Mesendoderm (in vitro differentiated cells): ENCODE measurements at regions not wholly inside any gene's neighbourhood (a gene's known extent, or its start where the extent isn't known, plus 50 kb on each side); places are given as distances from the start of the nearest gene placed in this dataset.

Source experiments
- DNase-seq: peaks from one replicate; pipeline ENCODE4 v3.0.0; 2013
- H2AK5ac ChIP-seq: 2 replicates; pipeline ENCODE4 v1.6.1; 2013; ENCODE audit warnings: low read length, inconsistent platforms
- H2BK120ac ChIP-seq: 2 replicates; pipeline ENCODE4 v1.6.1; 2013; ENCODE audit warnings: low read depth, mild to moderate bottlenecking, low read length, moderate library complexity, mixed read lengths
- H2BK15ac ChIP-seq: replicated peaks from 2 replicates; pipeline ENCODE4 v1.6.1; 2013; ENCODE audit warnings: low read depth, mild to moderate bottlenecking, moderate library complexity
- H2BK5ac ChIP-seq: 2 replicates; pipeline ENCODE4 v1.6.1; 2013; ENCODE audit warnings: low read length, inconsistent platforms
- H3K18ac ChIP-seq: 2 replicates; pipeline ENCODE4 v1.6.1; 2013; ENCODE audit warnings: mild to moderate bottlenecking, low read length, mixed read lengths
- H3K23ac ChIP-seq: one replicate; pipeline ENCODE4 v1.6.1; 2013; ENCODE audit warnings: low read length
- H3K27ac ChIP-seq: 2 replicates; pipeline ENCODE4 v1.5.1; 2013; ENCODE audit warnings: low read depth, mild to moderate bottlenecking, inconsistent platforms, low read length, moderate library complexity
- H3K27me3 ChIP-seq: 2 replicates; pipeline ENCODE4 v1.6.1; 2013; ENCODE audit warnings: low read length, control low read depth, mild to moderate bottlenecking, inconsistent platforms; ENCODE audit not compliant: insufficient read depth, poor library complexity
- H3K36me3 ChIP-seq: 2 replicates; pipeline ENCODE4 v1.6.1; 2013; ENCODE audit warnings: low read length, inconsistent platforms; ENCODE audit not compliant: control insufficient read depth, insufficient read depth
- H3K4ac ChIP-seq: one replicate; pipeline ENCODE4 v1.6.1; 2013; ENCODE audit warnings: low read depth, mild to moderate bottlenecking, low read length, moderate library complexity
- H3K4me1 ChIP-seq: 2 replicates; pipeline ENCODE4 v1.6.1; 2013; ENCODE audit warnings: low read depth, low read length, inconsistent platforms; ENCODE audit not compliant: control insufficient read depth
- H3K4me2 ChIP-seq: 2 replicates; pipeline ENCODE4 v1.6.1; 2013; ENCODE audit warnings: low read length
- H3K4me3 ChIP-seq: 2 replicates; pipeline ENCODE4 v1.5.1; 2013; ENCODE audit warnings: mild to moderate bottlenecking, low read length
- H3K56ac ChIP-seq: one replicate; pipeline ENCODE4 v1.6.1; 2013; ENCODE audit warnings: low read length
- H3K79me1 ChIP-seq: 2 replicates; pipeline ENCODE4 v1.6.1; 2013; ENCODE audit warnings: low read length, inconsistent platforms
- H3K79me2 ChIP-seq: 2 replicates; pipeline ENCODE4 v1.6.1; 2013; ENCODE audit warnings: mild to moderate bottlenecking, low read length; ENCODE audit not compliant: control insufficient read depth, insufficient read depth
- H3K9ac ChIP-seq: 2 replicates; pipeline ENCODE4 v1.6.1; 2013; ENCODE audit warnings: low read length, inconsistent platforms
- H4K5ac ChIP-seq: one replicate; pipeline ENCODE4 v1.6.1; 2013; ENCODE audit warnings: low read length
- H4K8ac ChIP-seq: one replicate; pipeline ENCODE4 v1.6.1; 2013; ENCODE audit warnings: low read depth, mild to moderate bottlenecking, control low read depth, low read length, moderate library complexity
- WGBS: extraction: QIAGEN DNeasy Blood & Tissue Kit; methylation state at CpG from one replicate; pipeline ENCODE4 v1.1.7; 2013; ENCODE audit warnings: low lambda C conversion rate, missing lambda C conversion rate; ENCODE audit not compliant: insufficient coverage; ENCODE audit errors: extremely low coverage; 5-methylcytosine and 5-hydroxymethylcytosine counted together

- Histone ChIP-seq H3K18ac (no peak overlapping the region), H3K4ac (no peak overlapping the region)
These were observed 533.9 kb downstream of the TLR4 start for GRCh38 chr9:118238139-118238538.

GRCh38 chr9:118252027-118252426, 547.8 kb downstream of the TLR4 start:
- Histone ChIP-seq H3K23ac (no peak overlapping the region), H3K36me3 (no peaks in the 10 kb centered on the region), H3K79me2 (no peaks in the 10 kb centered on the region), H3K27me3 (no peaks in the 10 kb centered on the region), H3K79me1 (no peaks in the 10 kb centered on the region), H2BK5ac (no peak overlapping the region), H3K4ac (no peak overlapping the region), H3K4me3 (no peak overlapping the region), H3K4me1 (no peaks in the 10 kb centered on the region), H3K56ac (no peak overlapping the region), H4K5ac (no peak overlapping the region), H2BK120ac (no peak overlapping the region), H3K9ac (no peak overlapping the region), H3K4me2 (no peak overlapping the region), H3K27ac (no peak overlapping the region), H3K18ac (no peak overlapping the region), H4K8ac (no peak overlapping the region), H2BK15ac (no peak overlapping the region), H2AK5ac (no peak overlapping the region)
- no CpG with 5 or more reads among the region's 2 CpGs for WGBS
- DNase-seq, result no peak

More at GRCh38 chr9:118238139-118238538, 533.9 kb downstream of the TLR4 start:
- Histone ChIP-seq H3K23ac (no peak overlapping the region), H3K79me2 (no peaks in the 10 kb centered on the region), H3K27me3 (no peaks in the 10 kb centered on the region), H3K27ac (no peak overlapping the region), H3K56ac (no peak overlapping the region), H3K4me3 (no peak overlapping the region), H2BK5ac (no peak overlapping the region), H2BK15ac (no peak overlapping the region), H3K36me3 (no peaks in the 10 kb centered on the region), H3K79me1 (no peaks in the 10 kb centered on the region), H2AK5ac (no peak overlapping the region), H3K4me1 (no peaks in the 10 kb centered on the region), H3K9ac (no peak overlapping the region), H4K8ac (no peak overlapping the region), H4K5ac (no peak overlapping the region), H2BK120ac (no peak overlapping the region), H3K4me2 (no peak overlapping the region)
- DNase-seq, result no peak

DNA sequence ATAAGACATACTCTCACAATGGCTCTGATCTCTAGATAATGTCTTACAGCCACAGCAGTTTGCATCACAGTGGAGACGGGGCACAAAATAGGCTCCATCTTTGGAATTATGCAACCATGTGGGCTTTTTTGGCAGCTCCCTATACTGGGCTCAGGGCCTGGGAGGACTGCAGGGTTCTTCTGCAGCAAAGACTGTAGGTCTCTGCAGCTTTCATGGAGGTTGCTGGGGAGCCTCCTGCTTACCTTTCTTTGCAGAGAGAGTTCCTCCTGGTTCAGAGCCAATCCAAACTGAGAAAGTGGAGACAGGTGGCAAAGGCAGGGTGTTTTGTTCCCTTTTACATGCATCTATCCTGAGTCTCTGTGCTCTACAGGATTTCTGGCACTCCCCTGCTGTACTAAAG, 558.0 kb downstream of the TLR4 start:
- no CpG with 5 or more reads among the region's 1 CpG for WGBS
- Histone ChIP-seq H3K56ac (no peak overlapping the region), H4K5ac (no peak overlapping the region), H2BK5ac (no peak overlapping the region), H3K4ac (no peak overlapping the region), H4K8ac (no peak overlapping the region), H2BK15ac (no peak overlapping the region), H3K79me2 (no peaks in the 10 kb centered on the region), H3K79me1 (no peaks in the 10 kb centered on the region), H3K4me3 (no peak overlapping the region), H3K27me3 (no peaks in the 10 kb centered on the region), H3K18ac (no peak overlapping the region), H2AK5ac (no peak overlapping the region), H3K4me1 (no peaks in the 10 kb centered on the region), H3K4me2 (no peak overlapping the region), H3K27ac (no peak overlapping the region), H3K9ac (no peak overlapping the region), H2BK120ac (no peak overlapping the region), H3K36me3 (no peaks in the 10 kb centered on the region), H3K23ac (no peak overlapping the region)
- DNase-seq, result no peak

GRCh38 chr9:118263949-118264348, 559.7 kb downstream of the TLR4 start:
- Histone ChIP-seq H3K4me1 (no peaks in the 10 kb centered on the region), H2BK120ac (no peak overlapping the region), H3K27me3 (no peaks in the 10 kb centered on the region), H3K36me3 (no peaks in the 10 kb centered on the region), H3K79me2 (no peaks in the 10 kb centered on the region), H3K27ac (no peak overlapping the region), H3K4me3 (no peak overlapping the region), H3K18ac (no peak overlapping the region), H3K9ac (no peak overlapping the region), H2BK15ac (no peak overlapping the region), H2AK5ac (no peak overlapping the region), H3K79me1 (no peaks in the 10 kb centered on the region), H2BK5ac (no peak overlapping the region), H3K4ac (no peak overlapping the region), H3K56ac (no peak overlapping the region), H4K5ac (no peak overlapping the region), H3K23ac (no peak overlapping the region), H3K4me2 (no peak overlapping the region), H4K8ac (no peak overlapping the region)
- DNase-seq, result peak; percentile 12

GRCh38 chr9:118268046-118268445, 563.8 kb downstream of the TLR4 start:
- no peaks in the 10 kb centered on the region for H3K27me3 ChIP-seq
- no peak overlapping the region for H3K18ac ChIP-seq
- no peak for DNase-seq
- H2AK5ac ChIP-seq, result no peak overlapping the region
- H3K79me1 ChIP-seq, result no peaks in the 10 kb centered on the region
- no peaks in the 10 kb centered on the region for H3K79me2 ChIP-seq
- no CpG with 5 or more reads among the region's 6 CpGs for whole genome bisulfite sequencing
- no peak overlapping the region for H3K4me3 ChIP-seq
- no peak overlapping the region for H2BK15ac ChIP-seq
- no peak overlapping the region for H3K23ac ChIP-seq
- no peak overlapping the region for H3K4ac ChIP-seq
- H3K4me1 ChIP-seq, result no peaks in the 10 kb centered on the region
- no peak overlapping the region for H4K5ac ChIP-seq
- no peak overlapping the region for H3K56ac ChIP-seq
- no peak overlapping the region for H4K8ac ChIP-seq
- no peak overlapping the region for H3K9ac ChIP-seq
- H3K4me2 ChIP-seq, result no peak overlapping the region
- H2BK120ac ChIP-seq, result no peak overlapping the region
- H3K27ac ChIP-seq, result no peak overlapping the region
- H2BK5ac ChIP-seq, result no peak overlapping the region
- no peaks in the 10 kb centered on the region for H3K36me3 ChIP-seq

DNA sequence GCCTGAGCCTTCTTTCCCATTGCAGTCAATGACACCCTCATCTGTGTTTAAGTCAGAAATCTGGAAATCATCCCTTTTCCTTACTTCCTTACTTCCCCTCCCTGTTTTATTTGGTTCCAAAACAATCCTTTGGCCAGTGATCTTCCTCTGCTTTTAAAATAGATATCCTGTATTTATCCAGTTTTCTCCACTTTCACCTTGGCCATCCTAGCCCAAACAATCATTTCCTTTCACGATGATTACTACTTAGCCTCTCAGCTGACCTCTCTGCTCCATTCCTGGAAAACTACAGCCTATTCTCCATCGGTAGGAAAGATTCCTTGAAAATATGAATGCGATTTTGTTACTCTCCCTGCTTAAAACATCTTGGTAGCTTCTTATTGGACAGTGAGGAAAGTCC, 565.4 kb downstream of the TLR4 start:
- WGBS, result no CpG with 5 or more reads among the region's 3 CpGs
- Histone ChIP-seq H3K9ac (no peak overlapping the region), H3K4me3 (no peak overlapping the region), H3K4me1 (no peaks in the 10 kb centered on the region), H3K79me1 (no peaks in the 10 kb centered on the region), H3K56ac (no peak overlapping the region), H4K5ac (no peak overlapping the region), H3K27me3 (no peaks in the 10 kb centered on the region), H3K23ac (no peak overlapping the region), H3K4ac (no peak overlapping the region), H3K27ac (no peak overlapping the region), H3K4me2 (no peak overlapping the region), H2BK15ac (no peak overlapping the region), H2AK5ac (no peak overlapping the region), H3K18ac (no peak overlapping the region), H4K8ac (no peak overlapping the region), H3K36me3 (no peaks in the 10 kb centered on the region), H2BK5ac (no peak overlapping the region), H3K79me2 (no peaks in the 10 kb centered on the region), H2BK120ac (no peak overlapping the region)
- DNase-seq, result no peak
